ENCODE measurements at regions not wholly inside any gene's neighbourhood (a gene's known extent, or its start where the extent isn't known, plus 50 kb on each side); places are given as distances from the start of the nearest gene placed in this dataset.

- no peak for TF ChIP-seq CTCF (IDR thresholded peaks at IDR 0.05; ENCODE audit: low read depth, low read length)
- TF ChIP-seq POLR2A (IDR thresholded peaks at IDR 0.05; ENCODE audit: extremely low read depth, insufficient read length), result no peak
- no peak for TF ChIP-seq MYC (IDR thresholded peaks at IDR 0.05; ENCODE audit: low read depth, low read length)
- TF ChIP-seq MAX (IDR thresholded peaks at IDR 0.05; ENCODE audit: low read depth, low read length), result no peak
These were observed 286.4 kb upstream of the ISL1 start for GRCh38 chr5:51096859-51097258.

All from NB4 (cell line).